HEK293 (cell line): ENCODE measurements at regions not wholly inside any gene's neighbourhood (a gene's known extent, or its start where the extent isn't known, plus 50 kb on each side); places are given as distances from the start of the nearest gene placed in this dataset.

Experiments
- FEZF1 ChIP-seq: fragments of 450-650 bp; formaldehyde crosslinking; IDR thresholded peaks from 2 replicates; pipeline ENCODE4 v1.5.1; 2016; ENCODE audit warnings: missing biosample characterization, missing genetic modification characterization
- KLF9 ChIP-seq: fragments of 450-650 bp; formaldehyde crosslinking; IDR thresholded peaks from 2 replicates; pipeline ENCODE4 v1.5.1; 2016; ENCODE audit warnings: missing biosample characterization, missing genetic modification characterization, low read depth
- MYNN ChIP-seq: fragments of 450-650 bp; formaldehyde crosslinking; IDR thresholded peaks from 2 replicates; pipeline ENCODE4 v1.5.1; 2016; ENCODE audit warnings: missing biosample characterization, missing genetic modification characterization, borderline replicate concordance
- YY1 ChIP-seq: fragments of 450-650 bp; formaldehyde crosslinking; IDR thresholded peaks from 2 replicates; pipeline ENCODE4 v1.5.1; 2018; ENCODE audit warnings: missing biosample characterization, missing genetic modification characterization
- ZBTB17 ChIP-seq: fragments of 450-650 bp; formaldehyde crosslinking; IDR thresholded peaks from 2 replicates; pipeline ENCODE4 v1.5.1; 2016; ENCODE audit warnings: missing biosample characterization, missing genetic modification characterization
- ZNF501 ChIP-seq: fragments of 450-650 bp; formaldehyde crosslinking; IDR thresholded peaks from 2 replicates; pipeline ENCODE4 v1.5.1; 2016; ENCODE audit warnings: missing biosample characterization, missing genetic modification characterization
- ZNF530 ChIP-seq: fragments of 450-650 bp; formaldehyde crosslinking; IDR thresholded peaks from 2 replicates; pipeline ENCODE4 v1.5.1; 2016; ENCODE audit warnings: low read depth, missing biosample characterization, missing genetic modification characterization
- ZNF549 ChIP-seq: fragments of 450-650 bp; IDR thresholded peaks from 2 replicates; pipeline ENCODE4 v1.5.1; 2018; ENCODE audit warnings: missing biosample characterization, missing genetic modification characterization, mild to moderate bottlenecking, inconsistent platforms, moderate library complexity
- TF ChIP-seq, protein P1 (sequence below): fragments of 450-650 bp; formaldehyde crosslinking; IDR thresholded peaks from 2 replicates; pipeline ENCODE4 v1.5.1; 2016; ENCODE audit warnings: missing biosample characterization, missing genetic modification characterization
- TF ChIP-seq, protein P2 (sequence below): fragments of 450-650 bp; formaldehyde crosslinking; IDR thresholded peaks from 2 replicates; pipeline ENCODE4 v1.5.1; 2016; ENCODE audit warnings: missing biosample characterization, missing genetic modification characterization
- TF ChIP-seq, protein P3 (sequence below): fragments of 450-650 bp; formaldehyde crosslinking; IDR thresholded peaks from 2 replicates; pipeline ENCODE4 v1.5.1; 2016; ENCODE audit warnings: missing biosample characterization, missing genetic modification characterization
- TF ChIP-seq, protein P4 (sequence below): fragments of 450-650 bp; formaldehyde crosslinking; IDR thresholded peaks from 2 replicates; pipeline ENCODE4 v1.5.1; 2016; ENCODE audit warnings: missing biosample characterization, missing genetic modification characterization
- TF ChIP-seq, protein P5 (sequence below): fragments of 450-650 bp; formaldehyde crosslinking; IDR thresholded peaks from 2 replicates; pipeline ENCODE4 v1.5.1; 2016; ENCODE audit warnings: missing biosample characterization, missing genetic modification characterization
- TF ChIP-seq, protein P6 (sequence below): fragments of 450-650 bp; formaldehyde crosslinking; IDR thresholded peaks from 2 replicates; pipeline ENCODE4; 2016; ENCODE audit warnings: missing biosample characterization, missing genetic modification characterization

DNA sequence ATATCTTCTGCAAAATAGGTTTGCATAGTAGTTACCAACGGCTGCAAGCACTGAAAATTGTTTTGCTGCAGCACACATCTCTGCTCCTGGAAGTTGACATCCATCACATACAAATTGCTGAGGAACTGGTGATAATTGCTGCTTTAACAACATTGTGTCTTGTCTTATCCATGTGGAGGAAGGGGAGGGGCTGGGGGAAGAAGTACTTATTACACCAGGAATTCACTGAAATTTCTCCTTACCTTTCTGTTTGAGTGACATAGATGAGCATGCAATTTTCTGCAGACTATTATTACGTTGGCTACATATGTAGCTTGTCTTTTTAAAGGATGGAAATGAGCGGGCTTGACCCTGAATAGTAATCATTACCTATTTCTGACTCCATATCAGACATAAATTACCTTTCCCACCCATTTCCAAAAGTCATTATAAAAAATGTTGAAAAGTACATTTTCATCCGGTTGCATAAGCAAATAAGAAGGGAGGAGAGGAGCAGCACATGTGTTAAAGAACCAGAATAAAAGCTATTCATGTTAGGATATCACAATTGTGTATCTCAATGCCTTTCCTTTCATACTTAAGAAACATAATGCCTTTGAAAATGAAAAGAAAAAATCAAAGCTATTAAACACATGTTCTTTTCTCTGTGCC, 1905.6 kb downstream of the PCDH7 start:
- no peak for TF ChIP-seq FEZF1 (tag by site-specific recombination)
- TF ChIP-seq, protein P1, sequence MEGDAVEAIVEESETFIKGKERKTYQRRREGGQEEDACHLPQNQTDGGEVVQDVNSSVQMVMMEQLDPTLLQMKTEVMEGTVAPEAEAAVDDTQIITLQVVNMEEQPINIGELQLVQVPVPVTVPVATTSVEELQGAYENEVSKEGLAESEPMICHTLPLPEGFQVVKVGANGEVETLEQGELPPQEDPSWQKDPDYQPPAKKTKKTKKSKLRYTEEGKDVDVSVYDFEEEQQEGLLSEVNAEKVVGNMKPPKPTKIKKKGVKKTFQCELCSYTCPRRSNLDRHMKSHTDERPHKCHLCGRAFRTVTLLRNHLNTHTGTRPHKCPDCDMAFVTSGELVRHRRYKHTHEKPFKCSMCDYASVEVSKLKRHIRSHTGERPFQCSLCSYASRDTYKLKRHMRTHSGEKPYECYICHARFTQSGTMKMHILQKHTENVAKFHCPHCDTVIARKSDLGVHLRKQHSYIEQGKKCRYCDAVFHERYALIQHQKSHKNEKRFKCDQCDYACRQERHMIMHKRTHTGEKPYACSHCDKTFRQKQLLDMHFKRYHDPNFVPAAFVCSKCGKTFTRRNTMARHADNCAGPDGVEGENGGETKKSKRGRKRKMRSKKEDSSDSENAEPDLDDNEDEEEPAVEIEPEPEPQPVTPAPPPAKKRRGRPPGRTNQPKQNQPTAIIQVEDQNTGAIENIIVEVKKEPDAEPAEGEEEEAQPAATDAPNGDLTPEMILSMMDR = no peak
- TF ChIP-seq, protein P2, sequence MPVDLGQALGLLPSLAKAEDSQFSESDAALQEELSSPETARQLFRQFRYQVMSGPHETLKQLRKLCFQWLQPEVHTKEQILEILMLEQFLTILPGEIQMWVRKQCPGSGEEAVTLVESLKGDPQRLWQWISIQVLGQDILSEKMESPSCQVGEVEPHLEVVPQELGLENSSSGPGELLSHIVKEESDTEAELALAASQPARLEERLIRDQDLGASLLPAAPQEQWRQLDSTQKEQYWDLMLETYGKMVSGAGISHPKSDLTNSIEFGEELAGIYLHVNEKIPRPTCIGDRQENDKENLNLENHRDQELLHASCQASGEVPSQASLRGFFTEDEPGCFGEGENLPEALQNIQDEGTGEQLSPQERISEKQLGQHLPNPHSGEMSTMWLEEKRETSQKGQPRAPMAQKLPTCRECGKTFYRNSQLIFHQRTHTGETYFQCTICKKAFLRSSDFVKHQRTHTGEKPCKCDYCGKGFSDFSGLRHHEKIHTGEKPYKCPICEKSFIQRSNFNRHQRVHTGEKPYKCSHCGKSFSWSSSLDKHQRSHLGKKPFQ (tag by site-specific recombination) = no peak
- no peak for TF ChIP-seq ZNF549 (tag by site-specific recombination)
- TF ChIP-seq, protein P3, sequence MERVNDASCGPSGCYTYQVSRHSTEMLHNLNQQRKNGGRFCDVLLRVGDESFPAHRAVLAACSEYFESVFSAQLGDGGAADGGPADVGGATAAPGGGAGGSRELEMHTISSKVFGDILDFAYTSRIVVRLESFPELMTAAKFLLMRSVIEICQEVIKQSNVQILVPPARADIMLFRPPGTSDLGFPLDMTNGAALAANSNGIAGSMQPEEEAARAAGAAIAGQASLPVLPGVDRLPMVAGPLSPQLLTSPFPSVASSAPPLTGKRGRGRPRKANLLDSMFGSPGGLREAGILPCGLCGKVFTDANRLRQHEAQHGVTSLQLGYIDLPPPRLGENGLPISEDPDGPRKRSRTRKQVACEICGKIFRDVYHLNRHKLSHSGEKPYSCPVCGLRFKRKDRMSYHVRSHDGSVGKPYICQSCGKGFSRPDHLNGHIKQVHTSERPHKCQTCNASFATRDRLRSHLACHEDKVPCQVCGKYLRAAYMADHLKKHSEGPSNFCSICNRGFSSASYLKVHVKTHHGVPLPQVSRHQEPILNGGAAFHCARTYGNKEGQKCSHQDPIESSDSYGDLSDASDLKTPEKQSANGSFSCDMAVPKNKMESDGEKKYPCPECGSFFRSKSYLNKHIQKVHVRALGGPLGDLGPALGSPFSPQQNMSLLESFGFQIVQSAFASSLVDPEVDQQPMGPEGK (tag by site-specific recombination) = no peak
- no peak for TF ChIP-seq ZNF501 (tag by site-specific recombination)
- no peak for TF ChIP-seq ZNF530 (tag by site-specific recombination)
- no peak for TF ChIP-seq ZBTB17 (tag by site-specific recombination)
- TF ChIP-seq, protein P4, sequence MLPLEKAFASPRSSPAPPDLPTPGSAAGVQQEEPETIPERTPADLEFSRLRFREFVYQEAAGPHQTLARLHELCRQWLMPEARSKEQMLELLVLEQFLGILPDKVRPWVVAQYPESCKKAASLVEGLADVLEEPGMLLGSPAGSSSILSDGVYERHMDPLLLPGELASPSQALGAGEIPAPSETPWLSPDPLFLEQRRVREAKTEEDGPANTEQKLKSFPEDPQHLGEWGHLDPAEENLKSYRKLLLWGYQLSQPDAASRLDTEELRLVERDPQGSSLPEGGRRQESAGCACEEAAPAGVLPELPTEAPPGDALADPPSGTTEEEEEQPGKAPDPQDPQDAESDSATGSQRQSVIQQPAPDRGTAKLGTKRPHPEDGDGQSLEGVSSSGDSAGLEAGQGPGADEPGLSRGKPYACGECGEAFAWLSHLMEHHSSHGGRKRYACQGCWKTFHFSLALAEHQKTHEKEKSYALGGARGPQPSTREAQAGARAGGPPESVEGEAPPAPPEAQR (tag by site-specific recombination) = no peak
- TF ChIP-seq, protein P5, sequence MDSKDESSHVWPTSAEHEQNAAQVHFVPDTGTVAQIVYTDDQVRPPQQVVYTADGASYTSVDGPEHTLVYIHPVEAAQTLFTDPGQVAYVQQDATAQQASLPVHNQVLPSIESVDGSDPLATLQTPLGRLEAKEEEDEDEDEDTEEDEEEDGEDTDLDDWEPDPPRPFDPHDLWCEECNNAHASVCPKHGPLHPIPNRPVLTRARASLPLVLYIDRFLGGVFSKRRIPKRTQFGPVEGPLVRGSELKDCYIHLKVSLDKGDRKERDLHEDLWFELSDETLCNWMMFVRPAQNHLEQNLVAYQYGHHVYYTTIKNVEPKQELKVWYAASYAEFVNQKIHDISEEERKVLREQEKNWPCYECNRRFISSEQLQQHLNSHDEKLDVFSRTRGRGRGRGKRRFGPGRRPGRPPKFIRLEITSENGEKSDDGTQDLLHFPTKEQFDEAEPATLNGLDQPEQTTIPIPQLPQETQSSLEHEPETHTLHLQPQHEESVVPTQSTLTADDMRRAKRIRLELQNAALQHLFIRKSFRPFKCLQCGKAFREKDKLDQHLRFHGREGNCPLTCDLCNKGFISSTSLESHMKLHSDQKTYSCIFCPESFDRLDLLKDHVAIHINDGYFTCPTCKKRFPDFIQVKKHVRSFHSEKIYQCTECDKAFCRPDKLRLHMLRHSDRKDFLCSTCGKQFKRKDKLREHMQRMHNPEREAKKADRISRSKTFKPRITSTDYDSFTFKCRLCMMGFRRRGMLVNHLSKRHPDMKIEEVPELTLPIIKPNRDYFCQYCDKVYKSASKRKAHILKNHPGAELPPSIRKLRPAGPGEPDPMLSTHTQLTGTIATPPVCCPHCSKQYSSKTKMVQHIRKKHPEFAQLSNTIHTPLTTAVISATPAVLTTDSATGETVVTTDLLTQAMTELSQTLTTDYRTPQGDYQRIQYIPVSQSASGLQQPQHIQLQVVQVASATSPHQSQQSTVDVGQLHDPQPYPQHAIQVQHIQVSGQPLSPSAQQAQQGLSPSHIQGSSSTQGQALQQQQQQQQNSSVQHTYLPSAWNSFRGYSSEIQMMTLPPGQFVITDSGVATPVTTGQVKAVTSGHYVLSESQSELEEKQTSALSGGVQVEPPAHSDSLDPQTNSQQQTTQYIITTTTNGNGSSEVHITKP = no peak
- no peak for TF ChIP-seq KLF9
- TF ChIP-seq YY1 (tag by site-specific recombination) = no peak
- no peak for TF ChIP-seq MYNN (tag by site-specific recombination)
- TF ChIP-seq, protein P6, sequence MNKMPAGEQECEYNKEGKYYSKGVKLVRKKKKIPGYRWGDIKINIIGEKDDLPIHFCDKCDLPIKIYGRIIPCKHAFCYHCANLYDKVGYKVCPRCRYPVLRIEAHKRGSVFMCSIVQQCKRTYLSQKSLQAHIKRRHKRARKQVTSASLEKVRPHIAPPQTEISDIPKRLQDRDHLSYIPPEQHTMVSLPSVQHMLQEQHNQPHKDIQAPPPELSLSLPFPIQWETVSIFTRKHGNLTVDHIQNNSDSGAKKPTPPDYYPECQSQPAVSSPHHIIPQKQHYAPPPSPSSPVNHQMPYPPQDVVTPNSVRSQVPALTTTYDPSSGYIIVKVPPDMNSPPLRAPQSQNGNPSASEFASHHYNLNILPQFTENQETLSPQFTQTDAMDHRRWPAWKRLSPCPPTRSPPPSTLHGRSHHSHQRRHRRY (tag by site-specific recombination) = no peak
